ENCODE measurements at regions not wholly inside any gene's neighbourhood (a gene's known extent, or its start where the extent isn't known, plus 50 kb on each side); places are given as distances from the start of the nearest gene placed in this dataset.
A peak's percentile ranks its signal among the peaks of the same experiment; 100 is the strongest.

DNA sequence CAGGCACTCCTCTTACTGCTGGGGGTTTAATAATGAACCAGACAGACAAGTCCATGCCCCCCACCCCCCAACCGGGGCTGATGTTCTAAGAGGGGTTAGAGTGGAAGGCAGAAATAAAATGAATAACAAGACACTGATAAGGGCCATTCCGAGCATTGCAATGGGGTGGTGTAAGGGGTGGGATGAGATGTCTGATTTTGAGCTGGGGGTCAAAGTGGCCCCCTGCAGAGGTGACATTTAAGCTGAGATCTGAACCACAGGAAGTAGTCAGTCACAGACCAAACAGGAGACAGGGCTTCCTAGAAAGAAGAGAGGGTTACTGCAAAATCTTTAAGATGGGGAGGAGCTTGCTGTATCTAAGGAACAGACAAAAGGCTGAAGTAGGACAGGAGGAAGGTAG, 180.6 kb upstream of the SH3BP4 start:
- intact Hi-C loops (cut with DNase I): no loop called here
- H3K27me3 ChIP-seq: peaks cover 0 to 5% (median 0%) of the 10 kb centered on the region in 4 donors
- H3K4me1 ChIP-seq: peaks cover 0 to 17% (median 0%) of the 10 kb centered on the region in 4 donors
- no peak overlapping the region for H3K27ac ChIP-seq (replicated peaks in 1 of 4)
- no peak for DNase-seq (ENCODE audit: extremely low spot score)
- WGBS: 94% methylated on average over 2 of the region's 2 CpGs
- TF ChIP-seq POLR2AphosphoS5 (IDR thresholded peaks at IDR 0.05): no peak
- TF ChIP-seq EP300 (IDR thresholded peaks at IDR 0.05): no peak
- no peak for TF ChIP-seq POLR2A (IDR thresholded peaks at IDR 0.05; ENCODE audit: low read depth)
- TF ChIP-seq, protein P1, sequence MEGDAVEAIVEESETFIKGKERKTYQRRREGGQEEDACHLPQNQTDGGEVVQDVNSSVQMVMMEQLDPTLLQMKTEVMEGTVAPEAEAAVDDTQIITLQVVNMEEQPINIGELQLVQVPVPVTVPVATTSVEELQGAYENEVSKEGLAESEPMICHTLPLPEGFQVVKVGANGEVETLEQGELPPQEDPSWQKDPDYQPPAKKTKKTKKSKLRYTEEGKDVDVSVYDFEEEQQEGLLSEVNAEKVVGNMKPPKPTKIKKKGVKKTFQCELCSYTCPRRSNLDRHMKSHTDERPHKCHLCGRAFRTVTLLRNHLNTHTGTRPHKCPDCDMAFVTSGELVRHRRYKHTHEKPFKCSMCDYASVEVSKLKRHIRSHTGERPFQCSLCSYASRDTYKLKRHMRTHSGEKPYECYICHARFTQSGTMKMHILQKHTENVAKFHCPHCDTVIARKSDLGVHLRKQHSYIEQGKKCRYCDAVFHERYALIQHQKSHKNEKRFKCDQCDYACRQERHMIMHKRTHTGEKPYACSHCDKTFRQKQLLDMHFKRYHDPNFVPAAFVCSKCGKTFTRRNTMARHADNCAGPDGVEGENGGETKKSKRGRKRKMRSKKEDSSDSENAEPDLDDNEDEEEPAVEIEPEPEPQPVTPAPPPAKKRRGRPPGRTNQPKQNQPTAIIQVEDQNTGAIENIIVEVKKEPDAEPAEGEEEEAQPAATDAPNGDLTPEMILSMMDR (IDR thresholded peaks at IDR 0.05): no peak
- H3K9me3 ChIP-seq: no peaks in the 10 kb centered on the region
- no peaks in the 10 kb centered on the region for H3K36me3 ChIP-seq
- H3K4me3 ChIP-seq: no peak overlapping the region

DNA sequence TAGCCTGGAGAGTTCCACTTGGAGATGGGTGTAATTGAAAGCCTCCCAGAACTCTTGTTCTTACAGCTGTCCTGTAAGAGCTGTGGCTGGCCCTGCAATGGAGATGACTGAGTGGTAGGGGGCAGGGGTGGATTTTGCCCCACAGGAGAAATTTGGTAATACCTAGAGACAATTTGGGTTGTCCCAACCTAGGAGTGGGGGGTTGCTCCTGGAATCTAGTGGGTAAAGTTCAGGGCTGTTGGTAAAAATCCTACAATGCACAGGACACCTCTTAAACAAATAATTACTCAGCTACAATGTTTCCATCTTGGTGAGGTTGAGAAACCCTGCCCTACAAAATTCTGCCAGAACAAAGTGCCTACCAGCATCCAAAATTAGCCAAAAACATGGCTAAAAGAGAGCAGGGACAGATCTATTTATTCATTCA, 181.1 kb upstream of the SH3BP4 start:
- intact Hi-C loops (cut with DNase I): no loop called here
- Histone ChIP-seq H3K36me3 (no peaks in the 10 kb centered on the region), H3K4me3 (no peak overlapping the region), H3K9me3 (no peaks in the 10 kb centered on the region), H3K4me1 (peaks cover 0 to 17% (median 0%) of the 10 kb centered on the region in 4 donors), H3K27me3 (peaks cover 0 to 5% (median 0%) of the 10 kb centered on the region in 4 donors), H3K27ac (replicated peaks in 1 of 4) (no peak overlapping the region)
- DNase-seq (ENCODE audit: extremely low spot score): no peak
- TF ChIP-seq POLR2A (IDR thresholded peaks at IDR 0.05; ENCODE audit: low read depth) (no peak), POLR2AphosphoS5 (IDR thresholded peaks at IDR 0.05) (no peak), EP300 (IDR thresholded peaks at IDR 0.05) (no peak)
- TF ChIP-seq, protein P1 (IDR thresholded peaks at IDR 0.05): no peak

DNA sequence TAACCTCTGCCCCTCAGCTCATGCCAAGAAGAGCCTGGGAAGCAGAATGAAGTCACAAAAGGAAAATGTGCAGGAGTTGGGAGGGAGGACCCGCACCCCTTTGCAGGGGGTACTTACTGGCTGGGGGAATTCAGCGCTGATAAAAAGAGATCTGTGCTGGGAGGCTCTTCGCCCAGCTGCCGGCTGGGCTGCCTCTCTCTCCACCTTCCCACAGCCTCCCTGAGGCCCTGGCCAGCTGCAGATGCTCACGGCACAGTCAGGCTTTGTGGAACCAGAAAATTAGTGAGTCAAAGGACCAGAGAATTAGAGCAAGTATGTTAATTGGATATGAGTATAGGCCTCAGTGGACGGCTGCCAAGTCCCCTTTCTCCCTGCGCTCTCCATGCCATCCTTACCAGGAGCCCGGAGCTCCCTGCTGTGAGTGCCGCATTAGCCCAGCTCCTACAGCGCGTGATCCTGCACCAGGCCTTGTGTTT, 181.7 kb upstream of the SH3BP4 start:
- intact Hi-C loops (cut with DNase I): no loop called here

DNA sequence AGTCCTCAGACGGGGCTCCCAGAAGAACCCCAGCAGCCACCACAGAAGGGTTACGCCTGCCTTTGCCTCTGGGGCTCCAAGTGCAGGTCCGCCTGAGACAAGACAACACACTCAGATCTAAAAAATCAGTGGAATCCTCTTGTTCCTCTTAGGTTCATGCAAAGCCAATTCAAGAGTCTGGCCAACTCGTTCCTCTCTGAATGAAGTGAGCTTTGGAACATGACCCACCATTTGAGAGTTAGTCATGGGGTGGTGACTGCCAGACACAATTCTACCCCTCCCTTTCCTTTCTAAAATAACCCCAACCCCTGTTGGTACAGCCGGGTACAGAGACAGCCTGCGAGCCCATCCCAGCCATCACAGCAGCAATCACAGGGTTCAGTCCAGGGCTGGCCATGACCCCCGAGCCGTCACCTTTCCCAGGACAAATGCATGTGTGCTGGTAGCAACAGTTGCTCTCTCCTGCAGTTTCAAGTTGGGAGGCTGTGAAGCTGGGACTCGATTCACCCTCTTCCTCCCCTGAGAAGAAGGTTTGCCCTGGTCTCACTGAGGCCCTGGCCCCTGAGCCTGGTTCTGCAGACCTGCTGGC, 183.1 kb upstream of the SH3BP4 start:
- WGBS: 79% methylated on average over 6 of the region's 9 CpGs
- Histone ChIP-seq H3K9me3 (no peaks in the 10 kb centered on the region), H3K4me3 (no peak overlapping the region), H3K36me3 (no peaks in the 10 kb centered on the region), H3K27ac (replicated peaks in 1 of 4) (peak overlapping the region in 1 of 4 donors; percentile 16), H3K4me1 (peaks cover 0 to 17% (median 0%) of the 10 kb centered on the region in 4 donors), H3K27me3 (peaks cover 0 to 5% (median 0%) of the 10 kb centered on the region in 4 donors)
- intact Hi-C loops (cut with DNase I): no loop called here
- no peak for DNase-seq (ENCODE audit: extremely low spot score)
- no peak for TF ChIP-seq EP300 (IDR thresholded peaks at IDR 0.05)
- no peak for TF ChIP-seq POLR2A (IDR thresholded peaks at IDR 0.05; ENCODE audit: low read depth)
- no peak for TF ChIP-seq POLR2AphosphoS5 (IDR thresholded peaks at IDR 0.05)
- TF ChIP-seq, protein P1 (IDR thresholded peaks at IDR 0.05): no peak

More for the DNA sequence above, 181.7 kb upstream of the SH3BP4 start:
- Histone ChIP-seq H3K27me3 (peaks cover 0 to 5% (median 0%) of the 10 kb centered on the region in 4 donors), H3K9me3 (no peaks in the 10 kb centered on the region), H3K4me1 (peaks cover 0 to 17% (median 0%) of the 10 kb centered on the region in 4 donors), H3K27ac (replicated peaks in 1 of 4) (no peak overlapping the region), H3K4me3 (no peak overlapping the region), H3K36me3 (no peaks in the 10 kb centered on the region)
- 81% methylated on average over 11 of the region's 11 CpGs for WGBS
- DNase-seq (ENCODE audit: extremely low spot score): no peak
- TF ChIP-seq POLR2AphosphoS5 (IDR thresholded peaks at IDR 0.05) (no peak), EP300 (IDR thresholded peaks at IDR 0.05) (no peak), POLR2A (IDR thresholded peaks at IDR 0.05; ENCODE audit: low read depth) (no peak)
- TF ChIP-seq, protein P1 (IDR thresholded peaks at IDR 0.05): no peak

Measured in esophagus muscularis mucosa (tissue), 4 donors.